PC-3 (cell line): ENCODE measurements at regions not wholly inside any gene's neighbourhood (a gene's known extent, or its start where the extent isn't known, plus 50 kb on each side); places are given as distances from the start of the nearest gene placed in this dataset.

Experiments
- EZH2 ChIP-seq: fragments of 300-600 bp; sonication (generic); IDR thresholded peaks from one replicate; pipeline ENCODE4 v1.6.1; 2017; ENCODE audit warnings: antibody characterized with exemption, mild to moderate bottlenecking, low read length; ENCODE audit not compliant: unreplicated experiment
- EZH2phosphoT487 ChIP-seq: fragments of 300-600 bp; sonication (generic); IDR thresholded peaks from 2 replicates; pipeline ENCODE4 v1.6.1; 2018; ENCODE audit warnings: mild to moderate bottlenecking, antibody characterized with exemption, low read length, borderline replicate concordance
- TF ChIP-seq, protein P1 (sequence below): fragments of 300-600 bp; sonication (generic); conservative IDR thresholded peaks from 2 replicates; pipeline ENCODE4 v1.5.1; 2017; ENCODE audit warnings: antibody characterized with exemption, low read depth, mild to moderate bottlenecking, low read length

DNA sequence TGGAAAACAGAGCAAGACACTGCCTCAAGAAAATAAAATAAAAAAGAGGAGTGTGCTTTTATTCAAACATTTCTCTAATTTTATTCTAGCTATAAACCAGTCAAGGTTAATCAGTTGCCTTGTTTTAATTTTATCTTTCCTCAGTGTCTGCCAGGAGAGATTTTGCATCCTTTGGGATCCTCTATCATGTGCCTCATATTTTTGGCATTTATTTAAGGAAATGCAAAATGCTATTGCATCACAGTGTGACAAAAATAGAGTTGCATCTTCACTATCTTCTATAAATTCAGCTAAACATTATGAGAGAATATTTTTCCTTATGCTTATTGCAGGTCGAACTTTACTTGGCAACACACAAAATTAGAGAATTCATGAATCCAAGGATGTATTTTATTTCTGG lies 639.0 kb upstream of the KLF12 start:
- TF ChIP-seq EZH2 (no peak), EZH2phosphoT487 (no peak)
- TF ChIP-seq, protein P1, sequence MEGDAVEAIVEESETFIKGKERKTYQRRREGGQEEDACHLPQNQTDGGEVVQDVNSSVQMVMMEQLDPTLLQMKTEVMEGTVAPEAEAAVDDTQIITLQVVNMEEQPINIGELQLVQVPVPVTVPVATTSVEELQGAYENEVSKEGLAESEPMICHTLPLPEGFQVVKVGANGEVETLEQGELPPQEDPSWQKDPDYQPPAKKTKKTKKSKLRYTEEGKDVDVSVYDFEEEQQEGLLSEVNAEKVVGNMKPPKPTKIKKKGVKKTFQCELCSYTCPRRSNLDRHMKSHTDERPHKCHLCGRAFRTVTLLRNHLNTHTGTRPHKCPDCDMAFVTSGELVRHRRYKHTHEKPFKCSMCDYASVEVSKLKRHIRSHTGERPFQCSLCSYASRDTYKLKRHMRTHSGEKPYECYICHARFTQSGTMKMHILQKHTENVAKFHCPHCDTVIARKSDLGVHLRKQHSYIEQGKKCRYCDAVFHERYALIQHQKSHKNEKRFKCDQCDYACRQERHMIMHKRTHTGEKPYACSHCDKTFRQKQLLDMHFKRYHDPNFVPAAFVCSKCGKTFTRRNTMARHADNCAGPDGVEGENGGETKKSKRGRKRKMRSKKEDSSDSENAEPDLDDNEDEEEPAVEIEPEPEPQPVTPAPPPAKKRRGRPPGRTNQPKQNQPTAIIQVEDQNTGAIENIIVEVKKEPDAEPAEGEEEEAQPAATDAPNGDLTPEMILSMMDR: no peak
